Activated CD4-positive, alpha-beta memory T cell treated with anti-CD3 and anti-CD28 coated beads for 36 hours (primary cell): ENCODE measurements at regions not wholly inside any gene's neighbourhood (a gene's known extent, or its start where the extent isn't known, plus 50 kb on each side); places are given as distances from the start of the nearest gene placed in this dataset.

ENCODE experiments used
- CTCF ChIA-PET: fragments of 350-600 bp; sonication (Branson Sonifier 250); formaldehyde crosslinking; loops from one replicate; lab custom pipeline; 2021; ENCODE audit warnings: antibody characterized with exemption, inconsistent platforms; lab: Charles Lee
- POLR2A ChIA-PET: fragments of 350-600 bp; sonication (Branson Sonifier 250); formaldehyde crosslinking; loops from one replicate; lab custom pipeline; 2021; ENCODE audit warnings: antibody characterized with exemption; lab: Charles Lee
- DNase-seq: peaks from one replicate; pipeline ENCODE4 v3.0.0-alpha.2; 2020
- H3K27ac Mint-ChIP-seq: one replicate; pipeline ENCODE4 v1.8.0; 2021; ENCODE audit warnings: mixed read lengths
- H3K27me3 Mint-ChIP-seq: one replicate; pipeline ENCODE4 v1.8.0; 2021; ENCODE audit warnings: mixed read lengths
- H3K36me3 Mint-ChIP-seq: one replicate; pipeline ENCODE4 v1.8.0; 2021; ENCODE audit warnings: mixed read lengths
- H3K4me1 Mint-ChIP-seq: one replicate; pipeline ENCODE4 v1.8.0; 2021; ENCODE audit warnings: low read depth, mixed read lengths
- H3K4me3 Mint-ChIP-seq: one replicate; pipeline ENCODE4 v1.8.0; 2021; ENCODE audit warnings: mild to moderate bottlenecking, mixed read lengths
- H3K9me3 Mint-ChIP-seq: one replicate; pipeline ENCODE4 v1.8.0; 2021; ENCODE audit warnings: mixed read lengths
- intact Hi-C: fragments of 100-400 bp; cut with micrococcal nuclease; formaldehyde crosslinking; loops from one replicate; pipeline ENCODE4 v1.15.1; 2023

- intact Hi-C loops, result no loop called here
- Mint-ChIP-seq H3K4me3 (no peak overlapping the region), H3K27me3 (no peaks in the 10 kb centered on the region), H3K36me3 (no peaks in the 10 kb centered on the region), H3K27ac (no peak overlapping the region), H3K9me3 (no peaks in the 10 kb centered on the region), H3K4me1 (no peaks in the 10 kb centered on the region)
- no peak for DNase-seq
- ChIA-PET CTCF (no interaction called here), POLR2A (no interaction called here)
These were observed 274.0 kb upstream of the GLI3 start for GRCh38 chr7:42511027-42511426.

- Mint-ChIP-seq H3K27ac (no peak overlapping the region), H3K4me3 (no peak overlapping the region), H3K36me3 (no peaks in the 10 kb centered on the region), H3K27me3 (no peaks in the 10 kb centered on the region), H3K9me3 (peaks cover 4% of the 10 kb centered on the region), H3K4me1 (no peaks in the 10 kb centered on the region)
- ChIA-PET CTCF (no interaction called here), POLR2A (no interaction called here)
- intact Hi-C loops, result no loop called here
- no peak for DNase-seq
These were observed 269.1 kb upstream of the GLI3 start for GRCh38 chr7:42506097-42506496.

- DNase-seq, result no peak
- Mint-ChIP-seq H3K4me1 (no peaks in the 10 kb centered on the region), H3K4me3 (no peak overlapping the region), H3K9me3 (peaks cover 4% of the 10 kb centered on the region), H3K27ac (no peak overlapping the region), H3K27me3 (no peaks in the 10 kb centered on the region), H3K36me3 (no peaks in the 10 kb centered on the region)
- POLR2A ChIA-PET, result no interaction called here
- CTCF ChIA-PET, result interaction anchor here (0.6 to 1.1 kb wide), 2 partner anchors 376 to 423 kb away, joined by 3 read pairs; no protein-coding TSS in a partner anchor
- intact Hi-C loops, result no loop called here
These were observed 265.0 kb upstream of the GLI3 start for GRCh38 chr7:42502022-42502421.

GRCh38 chr7:42495256-42495655, 258.2 kb upstream of the GLI3 start:
- H3K9me3 Mint-ChIP-seq, result no peaks in the 10 kb centered on the region
- H3K4me3 Mint-ChIP-seq, result no peak overlapping the region
- ChIA-PET CTCF (no interaction called here), POLR2A (no interaction called here)
- no peak overlapping the region for H3K27ac Mint-ChIP-seq
- no peaks in the 10 kb centered on the region for H3K36me3 Mint-ChIP-seq
- H3K4me1 Mint-ChIP-seq, result no peaks in the 10 kb centered on the region
- no peak for DNase-seq
- intact Hi-C loops, result loop anchor here (10.0 kb wide), 1 partner anchor 380 kb away; no protein-coding TSS in a partner anchor
- H3K27me3 Mint-ChIP-seq, result peaks cover 2% of the 10 kb centered on the region

- Mint-ChIP-seq H3K4me3 (no peak overlapping the region), H3K27ac (no peak overlapping the region), H3K27me3 (peaks cover 2% of the 10 kb centered on the region), H3K4me1 (no peaks in the 10 kb centered on the region), H3K36me3 (no peaks in the 10 kb centered on the region), H3K9me3 (no peaks in the 10 kb centered on the region)
- CTCF ChIA-PET, result no interaction called here
- POLR2A ChIA-PET, result no interaction called here
- intact Hi-C loops, result loop anchor here (10.0 kb wide), 1 partner anchor 380 kb away; no protein-coding TSS in a partner anchor
- no peak for DNase-seq
These were observed 257.7 kb upstream of the GLI3 start for GRCh38 chr7:42494736-42495135.

- no peak for DNase-seq
- no peaks in the 10 kb centered on the region for H3K9me3 Mint-ChIP-seq
- H3K36me3 Mint-ChIP-seq, result no peaks in the 10 kb centered on the region
These were observed 257.2 kb upstream of the GLI3 start for GRCh38 chr7:42494199-42494710.

GRCh38 chr7:42493436-42494198, 256.6 kb upstream of the GLI3 start:
- peak; percentile 14 for DNase-seq
- CTCF ChIA-PET, result no interaction called here
- H3K4me3 Mint-ChIP-seq, result no peak overlapping the region
- H3K9me3 Mint-ChIP-seq, result peaks cover 4% of the 10 kb centered on the region
- peaks cover 2% of the 10 kb centered on the region for H3K27me3 Mint-ChIP-seq
- POLR2A ChIA-PET, result no interaction called here
- intact Hi-C loops, result loop anchor here (10.0 kb wide), 1 partner anchor 381 kb away; no protein-coding TSS in a partner anchor
- no peak overlapping the region for H3K27ac Mint-ChIP-seq
- no peaks in the 10 kb centered on the region for H3K4me1 Mint-ChIP-seq
- no peaks in the 10 kb centered on the region for H3K36me3 Mint-ChIP-seq

More at GRCh38 chr7:42494199-42494710, 257.2 kb upstream of the GLI3 start:
- ChIA-PET POLR2A (no interaction called here), CTCF (no interaction called here)
- Mint-ChIP-seq H3K27ac (no peak overlapping the region), H3K4me3 (no peak overlapping the region), H3K4me1 (no peaks in the 10 kb centered on the region), H3K27me3 (peaks cover 2% of the 10 kb centered on the region)
- intact Hi-C loops, result loop anchor here (10.0 kb wide), 1 partner anchor 381 kb away; no protein-coding TSS in a partner anchor

- Mint-ChIP-seq H3K9me3 (peaks cover 6% of the 10 kb centered on the region), H3K27ac (no peak overlapping the region), H3K27me3 (peaks cover 2% of the 10 kb centered on the region), H3K4me3 (no peak overlapping the region), H3K36me3 (no peaks in the 10 kb centered on the region), H3K4me1 (no peaks in the 10 kb centered on the region)
- POLR2A ChIA-PET, result no interaction called here
- DNase-seq, result no peak
- intact Hi-C loops, result loop anchor here (10.0 kb wide), 1 partner anchor 382 kb away; no protein-coding TSS in a partner anchor
- CTCF ChIA-PET, result interaction anchor here (0.6 kb wide), 1 partner anchor 250 kb away, joined by 4 read pairs; no protein-coding TSS in a partner anchor
These were observed 255.9 kb upstream of the GLI3 start for GRCh38 chr7:42492920-42493319.

GRCh38 chr7:42491106-42491505, 254.1 kb upstream of the GLI3 start:
- intact Hi-C loops, result loop anchor here (10.0 kb wide), 1 partner anchor 384 kb away; no protein-coding TSS in a partner anchor
- Mint-ChIP-seq H3K4me3 (no peak overlapping the region), H3K9me3 (peaks cover 8% of the 10 kb centered on the region), H3K27me3 (peaks cover 2% of the 10 kb centered on the region), H3K27ac (no peak overlapping the region), H3K36me3 (no peaks in the 10 kb centered on the region), H3K4me1 (no peaks in the 10 kb centered on the region)
- POLR2A ChIA-PET, result no interaction called here
- no peak for DNase-seq
- CTCF ChIA-PET, result no interaction called here

GRCh38 chr7:42489299-42489698, 252.3 kb upstream of the GLI3 start:
- Mint-ChIP-seq H3K9me3 (peaks cover 8% of the 10 kb centered on the region), H3K4me3 (no peak overlapping the region), H3K27ac (no peak overlapping the region), H3K27me3 (no peaks in the 10 kb centered on the region), H3K36me3 (no peaks in the 10 kb centered on the region), H3K4me1 (no peaks in the 10 kb centered on the region)
- no peak for DNase-seq
- ChIA-PET POLR2A (no interaction called here), CTCF (no interaction called here)
- intact Hi-C loops, result no loop called here

- intact Hi-C loops, result no loop called here
- Mint-ChIP-seq H3K27me3 (no peaks in the 10 kb centered on the region), H3K4me3 (no peak overlapping the region), H3K36me3 (no peaks in the 10 kb centered on the region), H3K9me3 (peaks cover 8% of the 10 kb centered on the region), H3K4me1 (no peaks in the 10 kb centered on the region), H3K27ac (no peak overlapping the region)
- ChIA-PET POLR2A (no interaction called here), CTCF (interaction anchor here (0.7 kb wide), 1 partner anchor 712 kb away, joined by 4 read pairs; no protein-coding TSS in a partner anchor)
- no peak for DNase-seq
These were observed 248.3 kb upstream of the GLI3 start for GRCh38 chr7:42485301-42485766.

GRCh38 chr7:42483886-42484285, 246.9 kb upstream of the GLI3 start:
- no peak overlapping the region for H3K27ac Mint-ChIP-seq
- ChIA-PET CTCF (no interaction called here), POLR2A (interaction anchor here (1.0 kb wide), 1 partner anchor 95 kb away, joined by 3 read pairs; no protein-coding TSS in a partner anchor)
- DNase-seq, result no peak
- intact Hi-C loops, result no loop called here
- H3K4me3 Mint-ChIP-seq, result no peak overlapping the region
- peaks cover 6% of the 10 kb centered on the region for H3K9me3 Mint-ChIP-seq
- H3K36me3 Mint-ChIP-seq, result no peaks in the 10 kb centered on the region
- H3K27me3 Mint-ChIP-seq, result no peaks in the 10 kb centered on the region
- no peaks in the 10 kb centered on the region for H3K4me1 Mint-ChIP-seq
